IMR-90 (cell line): ENCODE measurements at regions not wholly inside any gene's neighbourhood (a gene's known extent, or its start where the extent isn't known, plus 50 kb on each side); places are given as distances from the start of the nearest gene placed in this dataset.

ENCODE experiments used
- ATAC-seq: fragments of 200-7000 bp; cut with Tn5 transposase; 2 replicates; pipeline ENCODE4 v1.9.1; 2020; ENCODE audit warnings: low read depth, mild to moderate bottlenecking, moderate library complexity
- BruUV-seq: library from RNA; stranded (reverse); fragments of 400-500 nt; replicated peaks from 2 replicates; lab custom pipeline; 2021; lab: Mats Ljungman, UMichigan
- CTCF ChIA-PET: fragments of 300-600 bp; formaldehyde crosslinking; extraction: SDS; loops from one replicate; lab custom pipeline; 2021; ENCODE audit warnings: antibody characterized with exemption; lab: Yijun Ruan, JAX
- POLR2A ChIA-PET: fragments of 300-600 bp; sonication (Branson Sonifier 250); formaldehyde crosslinking; loops from one replicate; lab custom pipeline; 2022; ENCODE audit warnings: antibody characterized with exemption; ENCODE audit not compliant: unreplicated experiment; lab: Charles Lee
- DNase-seq: peaks from one replicate; pipeline ENCODE4 v3.0.0; 2013
- H2AFZ ChIP-seq: replicated peaks from 2 replicates; pipeline ENCODE3; 2013; ENCODE audit warnings: low read length, mild to moderate bottlenecking; ENCODE audit not compliant: poor library complexity
- H2AK5ac ChIP-seq: 2 replicates; pipeline ENCODE4 v1.6.1; 2013; ENCODE audit warnings: low read depth, low read length, inconsistent platforms
- H2AK9ac ChIP-seq: replicated peaks from 2 replicates; pipeline ENCODE3; 2013; ENCODE audit warnings: mild to moderate bottlenecking, low read depth, low read length, moderate library complexity; ENCODE audit not compliant: poor library complexity
- H2BK120ac ChIP-seq: 2 replicates; pipeline ENCODE4 v1.6.1; 2013; ENCODE audit warnings: low read depth, low read length, inconsistent platforms
- H2BK15ac ChIP-seq: 3 replicates; pipeline ENCODE4 v1.6.1; 2013; ENCODE audit warnings: low read depth, low read length, inconsistent platforms
- H2BK20ac ChIP-seq: 2 replicates; pipeline ENCODE4 v1.6.1; 2013; ENCODE audit warnings: low read depth, mild to moderate bottlenecking, inconsistent platforms, low read length, moderate library complexity
- H2BK5ac ChIP-seq: 2 replicates; pipeline ENCODE4 v1.6.1; 2013; ENCODE audit warnings: mild to moderate bottlenecking, low read depth, low read length, inconsistent platforms; ENCODE audit not compliant: poor library complexity, severe bottlenecking
- H3K14ac ChIP-seq: replicated peaks from 2 replicates; pipeline ENCODE4 v1.6.1; 2013; ENCODE audit warnings: low read depth, low read length, inconsistent platforms
- H3K18ac ChIP-seq: 2 replicates; pipeline ENCODE4 v1.6.1; 2013; ENCODE audit warnings: low read depth, low read length, control low read depth
- H3K23ac ChIP-seq: 2 replicates; pipeline ENCODE4 v1.6.1; 2013; ENCODE audit warnings: low read depth, low read length, inconsistent platforms
- H3K27ac ChIP-seq: 2 replicates; pipeline ENCODE4 v1.5.1; 2013; ENCODE audit warnings: mild to moderate bottlenecking, control low read depth, low read length; ENCODE audit not compliant: insufficient read depth
- H3K27me3 ChIP-seq: 2 replicates; pipeline ENCODE4 v1.6.1; 2013; ENCODE audit warnings: low read length; ENCODE audit not compliant: control insufficient read depth, insufficient read depth
- H3K36me3 ChIP-seq: 2 replicates; pipeline ENCODE4 v1.6.1; 2013; ENCODE audit warnings: low read length, mixed read lengths; ENCODE audit not compliant: control insufficient read depth, insufficient read depth
- H3K4ac ChIP-seq: 2 replicates; pipeline ENCODE4 v1.6.1; 2013; ENCODE audit warnings: low read depth, low read length, inconsistent platforms
- H3K4me1 ChIP-seq: 2 replicates; pipeline ENCODE4 v1.6.1; 2013; ENCODE audit warnings: low read length, mixed read lengths; ENCODE audit not compliant: control insufficient read depth, insufficient read depth
- H3K4me2 ChIP-seq: 2 replicates; pipeline ENCODE4 v1.6.1; 2013; ENCODE audit warnings: low read depth, mild to moderate bottlenecking, control low read depth, low read length, moderate library complexity
- H3K4me3 ChIP-seq: 2 replicates; pipeline ENCODE4 v1.5.1; 2013; ENCODE audit warnings: low read depth, mild to moderate bottlenecking, control low read depth, low read length, moderate library complexity; ENCODE audit not compliant: insufficient read depth
- H3K56ac ChIP-seq: 2 replicates; pipeline ENCODE4 v1.6.1; 2013; ENCODE audit warnings: low read length, inconsistent platforms; ENCODE audit not compliant: insufficient read depth; ENCODE audit errors: extremely low read depth
- H3K79me1 ChIP-seq, 2 experiments: 2 replicates each; pipeline ENCODE4 v1.6.1; 2013; ENCODE audit warnings: low read length in 2 of 2, inconsistent platforms in 1 of 2, low read depth in 1 of 2
- H3K9ac ChIP-seq: 2 replicates; pipeline ENCODE4 v1.6.1; 2013; ENCODE audit warnings: low read depth, low read length, control low read depth
- H3K9me1 ChIP-seq: 2 replicates; pipeline ENCODE4 v1.6.1; 2013; ENCODE audit warnings: low read length, inconsistent platforms; ENCODE audit not compliant: insufficient read depth
- H3K9me3 ChIP-seq: 2 replicates; pipeline ENCODE4 v1.6.1; 2013; ENCODE audit warnings: low read length; ENCODE audit not compliant: control insufficient read depth, insufficient read depth
- H4K20me1 ChIP-seq: 2 replicates; pipeline ENCODE4 v1.6.1; 2013; ENCODE audit warnings: low read length, inconsistent platforms; ENCODE audit not compliant: insufficient read depth
- H4K5ac ChIP-seq: 2 replicates; pipeline ENCODE4 v1.6.1; 2013; ENCODE audit warnings: mild to moderate bottlenecking, low read depth, low read length, control low read depth
- H4K8ac ChIP-seq, 2 experiments: 2 replicates each; pipeline ENCODE4 v1.6.1; 2013; ENCODE audit warnings: low read depth in 2 of 2, low read length in 2 of 2, control low read depth in 1 of 2, inconsistent platforms in 1 of 2
- H4K91ac ChIP-seq: 2 replicates; pipeline ENCODE4 v1.6.1; 2013; ENCODE audit warnings: low read depth, low read length, inconsistent platforms; ENCODE audit not compliant: insufficient read depth
- BHLHE40 ChIP-seq: fragments of 150-350 bp; IDR thresholded peaks from 2 replicates; pipeline ENCODE4 v1.6.1; 2016; ENCODE audit warnings: mild to moderate bottlenecking, low read depth, low read length
- CEBPB ChIP-seq: IDR thresholded peaks from 2 replicates; pipeline ENCODE4 v1.6.1; 2012; ENCODE audit warnings: low read depth, low read length, improper control_type of control experiment
- CHD1 ChIP-seq: IDR thresholded peaks from 2 replicates; pipeline ENCODE4 v1.6.1; 2012; ENCODE audit warnings: low read depth, low read length, improper control_type of control experiment
- CTCF ChIP-seq: conservative IDR thresholded peaks from 2 replicates; pipeline ENCODE4 v1.5.1; 2012; ENCODE audit warnings: mild to moderate bottlenecking, low read depth, low read length, improper control_type of control experiment
- ELK1 ChIP-seq: fragments of 150-350 bp; IDR thresholded peaks from 2 replicates; pipeline ENCODE4 v1.6.1; 2016; ENCODE audit warnings: low read depth, mild to moderate bottlenecking, low read length, moderate library complexity, borderline replicate concordance
- FOS ChIP-seq: fragments of 150-350 bp; IDR thresholded peaks from 2 replicates; pipeline ENCODE4 v1.6.1; 2016; ENCODE audit warnings: low read depth, low read length
- MAFK ChIP-seq: IDR thresholded peaks from 2 replicates; pipeline ENCODE4 v1.6.1; 2012; ENCODE audit warnings: low read depth, low read length, improper control_type of control experiment
- MAZ ChIP-seq: IDR thresholded peaks from 2 replicates; pipeline ENCODE4 v1.6.1; 2012; ENCODE audit warnings: low read depth, mild to moderate bottlenecking, low read length, improper control_type of control experiment, moderate library complexity, borderline replicate concordance
- MXI1 ChIP-seq: IDR thresholded peaks from 2 replicates; pipeline ENCODE4 v1.6.1; 2012; ENCODE audit warnings: low read depth, mild to moderate bottlenecking, low read length, moderate library complexity, borderline replicate concordance
- NFE2L2 ChIP-seq: fragments of 150-350 bp; IDR thresholded peaks from 2 replicates; pipeline ENCODE4 v1.6.1; 2016; ENCODE audit warnings: low read depth, mild to moderate bottlenecking, low read length
- POLR2A ChIP-seq: IDR thresholded peaks from 2 replicates; pipeline ENCODE4 v1.6.1; 2012; ENCODE audit warnings: mild to moderate bottlenecking, low read depth, low read length
- RAD21 ChIP-seq: IDR thresholded peaks from 2 replicates; pipeline ENCODE4 v1.6.1; 2012; ENCODE audit warnings: low read length, improper control_type of control experiment
- RCOR1 ChIP-seq: IDR thresholded peaks from 2 replicates; pipeline ENCODE4 v1.6.1; 2012; ENCODE audit warnings: mild to moderate bottlenecking, low read length, improper control_type of control experiment; ENCODE audit not compliant: insufficient replicate concordance
- RFX5 ChIP-seq: IDR thresholded peaks from 2 replicates; pipeline ENCODE4 v1.8.0; 2012; ENCODE audit warnings: low read depth, mild to moderate bottlenecking, low read length, moderate library complexity
- SMC3 ChIP-seq: fragments of 150-350 bp; IDR thresholded peaks from 2 replicates; pipeline ENCODE4 v1.6.1; 2016; ENCODE audit warnings: low read depth, mild to moderate bottlenecking, antibody characterized with exemption, low read length, moderate library complexity
- USF2 ChIP-seq: fragments of 150-350 bp; IDR thresholded peaks from 2 replicates; pipeline ENCODE4 v1.6.1; 2017; ENCODE audit warnings: mild to moderate bottlenecking, antibody characterized with exemption, low read length, low read depth
- WGBS, 2 experiments: methylation state at CpG; one replicate each; pipeline versions ENCODE4 v1.1.5 to v1.1.7; 2013; ENCODE audit warnings: missing lambda C conversion rate in 2 of 2; ENCODE audit not compliant: insufficient read length in 1 of 2; ENCODE audit errors: extremely low coverage in 2 of 2; 5-methylcytosine and 5-hydroxymethylcytosine counted together
- dilution Hi-C: fragments of 300-500 bp; cut with HindIII; formaldehyde crosslinking; loops from one replicate; pipeline ENCODE4 v1.14.3; 2018; ENCODE audit warnings: low sequenced_read_pairs; ENCODE audit not compliant: unreplicated experiment
- in situ Hi-C: fragments of 300-500 bp; cut with MboI; formaldehyde crosslinking; loops from 3 replicates; pipeline ENCODE4 v1.14.3; 2019; ENCODE audit warnings: low sequenced_read_pairs, inconsistent platforms, mixed read lengths
- intact Hi-C: fragments of 100-400 bp; cut with micrococcal nuclease; formaldehyde crosslinking; loops from 2 replicates; pipeline ENCODE4 v1.10.0; 2022

GRCh38 chr2:8508766-8509165, 173.1 kb upstream of the ID2 start:
- H2BK5ac ChIP-seq, result no peak overlapping the region
- 17% methylated on average over 1 of the region's 5 CpGs; no CpG with 5 or more reads in 1 of the 2 experiments for WGBS, 2 experiments
- H2AK9ac ChIP-seq, result no peak overlapping the region
- no peak overlapping the region for H3K14ac ChIP-seq
- H3K4me2 ChIP-seq, result no peak overlapping the region
- H3K9me3 ChIP-seq, result peaks cover 4% of the 10 kb centered on the region; the same call in 1 of the 2 replicates
- H4K8ac ChIP-seq, result no peak overlapping the region
- no peak overlapping the region for H3K18ac ChIP-seq
- H3K27me3 ChIP-seq, result peaks cover 5% of the 10 kb centered on the region
- no peak overlapping the region for H2BK20ac ChIP-seq
- ATAC-seq (no peak), DNase-seq (no peak)
- H2BK15ac ChIP-seq, result no peak overlapping the region
- peaks cover 3% of the 10 kb centered on the region; the same call in 1 of the 2 replicates for H3K4me1 ChIP-seq
- no peak overlapping the region for H3K23ac ChIP-seq
- intact Hi-C loops, result no loop called here
- H2AK5ac ChIP-seq, result no peak overlapping the region
- H3K4ac ChIP-seq, result no peak overlapping the region
- no peak overlapping the region for H4K5ac ChIP-seq
- H2AFZ ChIP-seq, result no peak overlapping the region
- H3K56ac ChIP-seq, result no peak overlapping the region
- H3K9ac ChIP-seq, result no peak overlapping the region
- H3K79me1 ChIP-seq, result no peaks in the 10 kb centered on the region
- ChIA-PET CTCF (no interaction called here), POLR2A (no interaction called here)
- no peaks in the 10 kb centered on the region for H3K9me1 ChIP-seq
- no peaks in the 10 kb centered on the region for H3K36me3 ChIP-seq
- TF ChIP-seq CHD1 (no peak), RFX5 (no peak), SMC3 (no peak), MAFK (no peak), MAZ (no peak), BHLHE40 (no peak), USF2 (no peak), POLR2A (no peak), CEBPB (no peak), MXI1 (no peak), RCOR1 (no peak), ELK1 (no peak), RAD21 (no peak), NFE2L2 (no peak), CTCF (no peak), FOS (no peak)
- no TSS peak for BruUV-seq
- H2BK120ac ChIP-seq, result no peak overlapping the region
- in situ Hi-C loops, result no loop called here
- H3K4me3 ChIP-seq, result no peak overlapping the region
- no peak overlapping the region for H4K91ac ChIP-seq
- H3K27ac ChIP-seq, result no peak overlapping the region
- H4K20me1 ChIP-seq, result no peaks in the 10 kb centered on the region; the same call in 1 of the 2 replicates
- dilution Hi-C loops, result no loop called here
